Gastroesophageal sphincter (tissue), 3 donors: ENCODE measurements at regions not wholly inside any gene's neighbourhood (a gene's known extent, or its start where the extent isn't known, plus 50 kb on each side); places are given as distances from the start of the nearest gene placed in this dataset.

Experiments
- CTCF ChIP-seq, 4 experiments: fragments of 200-600 bp in 2 of 4; fragments of 450-650 bp in 2 of 4; sonication (generic) in 1 of 4; IDR thresholded peaks; one replicate each; pipeline ENCODE4 v1.5.1; 2017 to 2019; ENCODE audit warnings: antibody characterized with exemption in 4 of 4, mild to moderate bottlenecking in 2 of 4, moderate library complexity in 2 of 4
- EP300 ChIP-seq: sonication (generic); formaldehyde crosslinking; IDR thresholded peaks from one replicate; pipeline ENCODE4 v1.6.1; 2017; ENCODE audit warnings: antibody characterized with exemption, mild to moderate bottlenecking
- POLR2A ChIP-seq, 2 donors: fragments of 450-650 bp; IDR thresholded peaks; one replicate each; pipeline ENCODE4 v1.6.1; 2017; ENCODE audit warnings: antibody characterized with exemption in 2 of 2, mild to moderate bottlenecking in 2 of 2, moderate library complexity in 1 of 2
- POLR2AphosphoS5 ChIP-seq: sonication (generic); formaldehyde crosslinking; IDR thresholded peaks from one replicate; pipeline ENCODE4 v1.6.1; 2017; ENCODE audit warnings: antibody characterized with exemption

GRCh38 chr6:12408752-12409151, 118.6 kb downstream of the EDN1 start:
- TF ChIP-seq CTCF (IDR thresholded peaks at IDR 0.05) (no peak), POLR2AphosphoS5 (no peak), POLR2A (IDR thresholded peaks at IDR 0.05) (no peak), EP300 (no peak)
